Ishikawa (cell line): ENCODE measurements at regions not wholly inside any gene's neighbourhood (a gene's known extent, or its start where the extent isn't known, plus 50 kb on each side); places are given as distances from the start of the nearest gene placed in this dataset.

Experiments
- CEBPB ChIP-seq: IDR thresholded peaks from 2 replicates; pipeline ENCODE4 v1.6.1; 2012
- CREB1 ChIP-seq: IDR thresholded peaks from 2 replicates; pipeline ENCODE4 v1.6.1; 2012; ENCODE audit warnings: low read depth
- EGR1 ChIP-seq: IDR thresholded peaks from 2 replicates; pipeline ENCODE4 v1.6.1; 2012
- EP300 ChIP-seq: IDR thresholded peaks from 2 replicates; pipeline ENCODE4 v1.6.1; 2012; ENCODE audit warnings: borderline replicate concordance
- FOXM1 ChIP-seq: IDR thresholded peaks from 2 replicates; pipeline ENCODE4 v1.6.1; 2012; ENCODE audit warnings: low read depth, borderline replicate concordance
- NFIC ChIP-seq: IDR thresholded peaks from 2 replicates; pipeline ENCODE4 v1.6.1; 2012
- RAD21 ChIP-seq: IDR thresholded peaks from 2 replicates; pipeline ENCODE4 v1.6.1; 2012; ENCODE audit warnings: low read depth
- TAF1 ChIP-seq: IDR thresholded peaks from 2 replicates; pipeline ENCODE4 v1.6.1; 2012; ENCODE audit warnings: low read depth, mild to moderate bottlenecking
- TCF12 ChIP-seq: IDR thresholded peaks from 2 replicates; pipeline ENCODE4 v1.6.1; 2012; ENCODE audit warnings: low read depth
- TEAD4 ChIP-seq: IDR thresholded peaks from 2 replicates; pipeline ENCODE4 v1.6.1; 2012
- YY1 ChIP-seq: IDR thresholded peaks from 2 replicates; pipeline ENCODE4 v1.6.1; 2012; ENCODE audit warnings: low read depth
- ZBTB7A ChIP-seq: IDR thresholded peaks from 2 replicates; pipeline ENCODE4 v1.6.1; 2012; ENCODE audit warnings: low read depth
- TF ChIP-seq, protein P1 (sequence below): IDR thresholded peaks from 2 replicates; pipeline ENCODE4 v1.6.1; 2012; ENCODE audit warnings: low read depth, mild to moderate bottlenecking
- TF ChIP-seq, protein P2 (sequence below): IDR thresholded peaks from 2 replicates; pipeline ENCODE4 v1.6.1; 2012
- TF ChIP-seq, protein P3 (sequence below): IDR thresholded peaks from 2 replicates; pipeline ENCODE4 v1.6.1; 2012

DNA sequence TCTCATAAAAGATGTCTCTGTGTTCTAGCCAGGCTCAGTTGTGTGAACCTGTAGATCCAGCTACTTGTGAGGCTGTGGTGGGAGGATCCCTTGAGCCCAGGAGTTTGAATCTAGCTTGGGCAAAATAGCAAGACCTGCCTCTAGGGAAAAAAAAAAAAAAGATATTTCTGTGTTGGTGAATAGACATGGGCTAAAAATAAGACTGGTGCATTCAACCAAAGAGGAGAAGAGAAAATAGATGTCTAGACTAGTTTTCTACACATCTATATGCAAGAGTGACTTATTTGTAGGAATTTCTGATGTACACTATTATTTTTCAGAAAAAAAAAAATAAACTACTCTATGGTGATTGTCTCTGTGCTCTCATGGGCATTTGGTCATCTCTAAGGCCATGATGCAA is 555.1 kb downstream of the BCL11A start:
- TF ChIP-seq TAF1, result no peak
- TF ChIP-seq ZBTB7A, result no peak
- TF ChIP-seq, protein P1, sequence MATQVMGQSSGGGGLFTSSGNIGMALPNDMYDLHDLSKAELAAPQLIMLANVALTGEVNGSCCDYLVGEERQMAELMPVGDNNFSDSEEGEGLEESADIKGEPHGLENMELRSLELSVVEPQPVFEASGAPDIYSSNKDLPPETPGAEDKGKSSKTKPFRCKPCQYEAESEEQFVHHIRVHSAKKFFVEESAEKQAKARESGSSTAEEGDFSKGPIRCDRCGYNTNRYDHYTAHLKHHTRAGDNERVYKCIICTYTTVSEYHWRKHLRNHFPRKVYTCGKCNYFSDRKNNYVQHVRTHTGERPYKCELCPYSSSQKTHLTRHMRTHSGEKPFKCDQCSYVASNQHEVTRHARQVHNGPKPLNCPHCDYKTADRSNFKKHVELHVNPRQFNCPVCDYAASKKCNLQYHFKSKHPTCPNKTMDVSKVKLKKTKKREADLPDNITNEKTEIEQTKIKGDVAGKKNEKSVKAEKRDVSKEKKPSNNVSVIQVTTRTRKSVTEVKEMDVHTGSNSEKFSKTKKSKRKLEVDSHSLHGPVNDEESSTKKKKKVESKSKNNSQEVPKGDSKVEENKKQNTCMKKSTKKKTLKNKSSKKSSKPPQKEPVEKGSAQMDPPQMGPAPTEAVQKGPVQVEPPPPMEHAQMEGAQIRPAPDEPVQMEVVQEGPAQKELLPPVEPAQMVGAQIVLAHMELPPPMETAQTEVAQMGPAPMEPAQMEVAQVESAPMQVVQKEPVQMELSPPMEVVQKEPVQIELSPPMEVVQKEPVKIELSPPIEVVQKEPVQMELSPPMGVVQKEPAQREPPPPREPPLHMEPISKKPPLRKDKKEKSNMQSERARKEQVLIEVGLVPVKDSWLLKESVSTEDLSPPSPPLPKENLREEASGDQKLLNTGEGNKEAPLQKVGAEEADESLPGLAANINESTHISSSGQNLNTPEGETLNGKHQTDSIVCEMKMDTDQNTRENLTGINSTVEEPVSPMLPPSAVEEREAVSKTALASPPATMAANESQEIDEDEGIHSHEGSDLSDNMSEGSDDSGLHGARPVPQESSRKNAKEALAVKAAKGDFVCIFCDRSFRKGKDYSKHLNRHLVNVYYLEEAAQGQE, result no peak
- no peak for TF ChIP-seq NFIC
- TF ChIP-seq CEBPB, result no peak
- no peak for TF ChIP-seq CREB1
- no peak for TF ChIP-seq FOXM1
- TF ChIP-seq RAD21, result no peak
- TF ChIP-seq, protein P2, sequence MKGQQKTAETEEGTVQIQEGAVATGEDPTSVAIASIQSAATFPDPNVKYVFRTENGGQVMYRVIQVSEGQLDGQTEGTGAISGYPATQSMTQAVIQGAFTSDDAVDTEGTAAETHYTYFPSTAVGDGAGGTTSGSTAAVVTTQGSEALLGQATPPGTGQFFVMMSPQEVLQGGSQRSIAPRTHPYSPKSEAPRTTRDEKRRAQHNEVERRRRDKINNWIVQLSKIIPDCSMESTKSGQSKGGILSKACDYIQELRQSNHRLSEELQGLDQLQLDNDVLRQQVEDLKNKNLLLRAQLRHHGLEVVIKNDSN, result no peak
- TF ChIP-seq TEAD4, result no peak
- TF ChIP-seq, protein P3, sequence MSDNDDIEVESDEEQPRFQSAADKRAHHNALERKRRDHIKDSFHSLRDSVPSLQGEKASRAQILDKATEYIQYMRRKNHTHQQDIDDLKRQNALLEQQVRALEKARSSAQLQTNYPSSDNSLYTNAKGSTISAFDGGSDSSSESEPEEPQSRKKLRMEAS, result no peak
- no peak for TF ChIP-seq YY1
- TF ChIP-seq EP300, result no peak
- TF ChIP-seq EGR1, result no peak
- TF ChIP-seq TCF12, result no peak

DNA sequence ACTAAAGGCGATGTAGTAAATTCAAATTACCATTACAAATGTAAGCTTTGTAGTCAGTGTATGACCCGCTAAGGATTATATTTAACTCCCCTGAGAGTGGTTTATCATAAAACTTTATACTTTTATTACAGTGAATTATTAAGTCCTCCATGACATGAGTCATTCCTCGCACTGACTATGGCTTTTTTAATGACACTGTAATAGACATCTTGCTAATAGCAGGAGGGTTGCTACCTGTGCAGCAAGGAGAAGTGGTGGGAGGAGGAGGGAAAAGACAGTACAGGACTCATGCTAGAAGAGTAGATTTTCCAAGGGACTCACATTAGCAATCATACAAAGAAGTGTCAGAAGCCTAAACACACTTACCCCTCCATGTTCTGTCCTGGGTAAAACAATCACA is 556.1 kb downstream of the BCL11A start:
- TF ChIP-seq CREB1 (no peak), EP300 (no peak), TEAD4 (no peak), TCF12 (no peak), FOXM1 (no peak), RAD21 (no peak), TAF1 (no peak), YY1 (no peak)
- TF ChIP-seq, protein P1, result no peak
- TF ChIP-seq, protein P3, result no peak
- TF ChIP-seq, protein P2, result no peak

DNA sequence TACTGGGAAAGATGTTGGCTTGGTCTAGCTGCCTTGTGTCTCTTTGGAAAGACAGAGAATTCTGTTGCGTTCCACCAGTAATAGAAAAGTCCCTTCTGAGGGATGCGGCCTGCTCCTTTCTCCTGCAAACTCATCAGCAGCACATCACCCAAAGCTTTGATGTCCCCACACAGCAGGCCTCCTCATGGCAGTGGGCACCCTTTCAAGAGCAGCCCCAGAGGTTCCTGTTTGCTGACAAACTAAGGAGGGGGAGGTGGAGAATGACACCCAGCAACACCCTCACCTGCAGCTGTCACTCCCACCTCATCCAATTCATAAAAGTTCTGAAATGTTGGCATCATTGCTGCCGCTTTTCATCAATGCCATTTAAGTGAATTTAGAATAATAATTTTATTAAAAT is 556.6 kb downstream of the BCL11A start:
- TF ChIP-seq, protein P1, result no peak
- TF ChIP-seq CEBPB (no peak), ZBTB7A (no peak), EP300 (no peak), CREB1 (no peak), EGR1 (no peak), TEAD4 (no peak), RAD21 (no peak), TCF12 (no peak)

DNA sequence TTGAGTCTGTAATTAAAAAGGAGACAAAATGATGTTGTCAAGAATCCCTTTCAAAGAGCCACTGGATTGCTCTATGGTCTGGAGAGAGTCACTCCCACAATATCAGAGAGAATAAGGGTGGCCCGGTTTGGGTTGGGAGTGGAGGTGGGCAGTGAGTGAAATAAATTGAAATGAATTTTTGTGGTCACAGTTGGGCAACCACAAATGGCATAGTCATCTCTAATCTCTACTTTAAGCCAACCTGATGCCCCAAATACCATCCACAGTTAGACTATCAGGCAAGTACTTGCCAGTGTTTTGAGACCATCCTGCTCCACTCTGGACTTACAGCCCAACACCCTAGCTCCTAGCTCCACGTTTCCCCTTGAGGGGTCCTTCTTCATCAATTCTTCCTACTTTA is 559.7 kb downstream of the BCL11A start:
- TF ChIP-seq TCF12, result no peak
- no peak for TF ChIP-seq YY1
- TF ChIP-seq RAD21, result no peak
- TF ChIP-seq FOXM1, result no peak
- no peak for TF ChIP-seq CREB1
- TF ChIP-seq TAF1, result no peak
- TF ChIP-seq, protein P3, result no peak
- TF ChIP-seq, protein P2, result no peak
- TF ChIP-seq NFIC, result no peak
- no peak for TF ChIP-seq TEAD4
- no peak for TF ChIP-seq ZBTB7A
